OCI-LY7 (cell line): ENCODE measurements at regions not wholly inside any gene's neighbourhood (a gene's known extent, or its start where the extent isn't known, plus 50 kb on each side); places are given as distances from the start of the nearest gene placed in this dataset.

Experiments used
- BruUV-seq: library from RNA; stranded (reverse); fragments of 400-500 nt; replicated peaks from 2 replicates; lab custom pipeline; 2021; lab: Mats Ljungman, UMichigan
- CTCF ChIA-PET: fragments of 300-600 bp; sonication (Branson Sonifier 250); formaldehyde crosslinking; loops from one replicate; lab custom pipeline; 2022; ENCODE audit warnings: antibody characterized with exemption; ENCODE audit not compliant: unreplicated experiment; lab: Charles Lee
- POLR2A ChIA-PET: fragments of 300-600 bp; sonication (Branson Sonifier 250); formaldehyde crosslinking; loops from one replicate; lab custom pipeline; 2022; ENCODE audit warnings: antibody characterized with exemption; lab: Charles Lee
- DNase-seq: peaks from one replicate; pipeline ENCODE4 v3.0.0-alpha.2; 2015; ENCODE audit warnings: low spot score
- H2AFZ ChIP-seq: fragments of 200-600 bp; sonication (generic), shearing (Covaris generic); 2 replicates; pipeline ENCODE4 v1.6.1; 2014; ENCODE audit warnings: mild to moderate bottlenecking, antibody characterized with exemption, low read length, moderate library complexity
- H3K27ac ChIP-seq: fragments of 200-600 bp; sonication (generic); 2 replicates; pipeline ENCODE4 v1.5.1; 2014; ENCODE audit warnings: mixed run types, low read depth, mild to moderate bottlenecking, moderate library complexity, low read length, inconsistent platforms; ENCODE audit not compliant: poor library complexity, severe bottlenecking
- H3K36me3 ChIP-seq: fragments of 200-600 bp; sonication (generic); 2 replicates; pipeline ENCODE4 v1.6.1; 2014; ENCODE audit warnings: mild to moderate bottlenecking, antibody characterized with exemption, low read length, moderate library complexity, mixed read lengths; ENCODE audit not compliant: insufficient read depth
- H3K4me1 ChIP-seq: fragments of 200-600 bp; sonication (generic); 2 replicates; pipeline ENCODE4 v1.5.1; 2014; ENCODE audit warnings: mild to moderate bottlenecking, low read length; ENCODE audit not compliant: insufficient read depth, poor library complexity, severe bottlenecking
- H3K4me2 ChIP-seq: fragments of 200-600 bp; sonication (generic); 2 replicates; pipeline ENCODE4 v1.6.1; 2014; ENCODE audit warnings: mild to moderate bottlenecking, low read length
- H3K4me3 ChIP-seq: fragments of 200-600 bp; sonication (generic); 2 replicates; pipeline ENCODE4 v1.5.1; 2014; ENCODE audit warnings: mild to moderate bottlenecking, low read depth, low read length; ENCODE audit not compliant: poor library complexity, severe bottlenecking
- H3K79me2 ChIP-seq: fragments of 200-600 bp; sonication (generic); 2 replicates; pipeline ENCODE4 v1.6.1; 2016; ENCODE audit warnings: low read depth, mild to moderate bottlenecking, low read length, moderate library complexity, mixed read lengths; ENCODE audit not compliant: insufficient read depth
- H3K9me2 ChIP-seq: fragments of 200-600 bp; sonication (generic); 2 replicates; pipeline ENCODE4 v1.6.1; 2016; ENCODE audit warnings: mild to moderate bottlenecking, low read length, mixed read lengths; ENCODE audit not compliant: insufficient read depth
- H3K9me3 ChIP-seq: fragments of 200-600 bp; sonication (generic); 2 replicates; pipeline ENCODE4 v1.6.1; 2014; ENCODE audit warnings: mild to moderate bottlenecking, mixed run types, low read length, mixed read lengths
- H4K20me1 ChIP-seq: fragments of 200-600 bp; sonication (generic); 2 replicates; pipeline ENCODE4 v1.6.1; 2014; ENCODE audit warnings: mild to moderate bottlenecking, antibody characterized with exemption, low read length, moderate library complexity, mixed read lengths; ENCODE audit not compliant: insufficient read depth
- CTCF ChIP-seq: fragments of 200-600 bp; sonication (generic); conservative IDR thresholded peaks from 2 replicates; pipeline ENCODE4 v1.5.1; 2014; ENCODE audit warnings: mild to moderate bottlenecking, antibody characterized with exemption, low read length, moderate library complexity, mixed read lengths
- EZH2phosphoT487 ChIP-seq: fragments of 200-600 bp; sonication (generic); IDR thresholded peaks from 2 replicates; pipeline ENCODE4 v1.6.1; 2018; ENCODE audit warnings: low read depth, borderline replicate concordance, mild to moderate bottlenecking, mixed run types, antibody characterized with exemption, low read length, moderate library complexity, mixed read lengths
- intact Hi-C: fragments of 100-400 bp; cut with micrococcal nuclease; formaldehyde crosslinking; loops from one replicate; pipeline ENCODE4 v1.10.0; 2022; ENCODE audit not compliant: unreplicated experiment

GRCh38 chr17:79216391-79216790, 141.8 kb downstream of the ENGASE start:
- no peak overlapping the region for H3K4me3 ChIP-seq
- no peak overlapping the region for H3K27ac ChIP-seq
- H2AFZ ChIP-seq: no peak overlapping the region
- TF ChIP-seq CTCF: no peak
- no peak for TF ChIP-seq EZH2phosphoT487
- no peaks in the 10 kb centered on the region for H3K4me1 ChIP-seq
- no peak for DNase-seq
- intact Hi-C loops: no loop called here
- no peaks in the 10 kb centered on the region for H3K79me2 ChIP-seq
- H3K36me3 ChIP-seq: no peaks in the 10 kb centered on the region
- ChIA-PET CTCF (no interaction called here), POLR2A (no interaction called here)
- no peaks in the 10 kb centered on the region for H4K20me1 ChIP-seq
- H3K4me2 ChIP-seq: no peak overlapping the region
- BruUV-seq: no TSS peak
- H3K9me2 ChIP-seq: no peaks in the 10 kb centered on the region
- no peaks in the 10 kb centered on the region for H3K9me3 ChIP-seq

GRCh38 chr17:79215631-79216030, 141.0 kb downstream of the ENGASE start:
- Histone ChIP-seq H3K4me2 (no peak overlapping the region), H3K79me2 (no peaks in the 10 kb centered on the region), H2AFZ (no peak overlapping the region), H3K9me2 (no peaks in the 10 kb centered on the region), H3K27ac (no peak overlapping the region), H3K4me1 (no peaks in the 10 kb centered on the region), H3K4me3 (no peak overlapping the region), H3K36me3 (no peaks in the 10 kb centered on the region), H4K20me1 (no peaks in the 10 kb centered on the region), H3K9me3 (no peaks in the 10 kb centered on the region)
- no peak for DNase-seq
- ChIA-PET CTCF (no interaction called here), POLR2A (no interaction called here)
- no TSS peak for BruUV-seq
- intact Hi-C loops: no loop called here
- TF ChIP-seq EZH2phosphoT487 (no peak), CTCF (no peak)

- CTCF ChIA-PET: no interaction called here
Measured at GRCh38 chr17:79214940-79215604, 140.4 kb downstream of the ENGASE start.

More at GRCh38 chr17:79214940-79215604, 140.4 kb downstream of the ENGASE start:
- no peak for TF ChIP-seq CTCF
- TF ChIP-seq EZH2phosphoT487: no peak
- Histone ChIP-seq H3K4me3 (no peak overlapping the region), H3K9me3 (no peaks in the 10 kb centered on the region), H3K79me2 (no peaks in the 10 kb centered on the region), H3K4me2 (no peak overlapping the region), H2AFZ (no peak overlapping the region), H3K27ac (no peak overlapping the region), H3K36me3 (no peaks in the 10 kb centered on the region), H4K20me1 (no peaks in the 10 kb centered on the region), H3K4me1 (no peaks in the 10 kb centered on the region), H3K9me2 (no peaks in the 10 kb centered on the region)
- BruUV-seq: no TSS peak
- POLR2A ChIA-PET: no interaction called here
- intact Hi-C loops: no loop called here
- no peak for DNase-seq
